GM12864 (cell line): ENCODE measurements at regions not wholly inside any gene's neighbourhood (a gene's known extent, or its start where the extent isn't known, plus 50 kb on each side); places are given as distances from the start of the nearest gene placed in this dataset.

Experiments used
- DNase-seq: peaks from one replicate; pipeline ENCODE4 v3.0.0-alpha.2; 2011; ENCODE audit warnings: low read depth
- H3K4me3 ChIP-seq: 2 replicates; pipeline ENCODE4 v1.5.1; 2011; ENCODE audit warnings: mild to moderate bottlenecking, low read depth, low read length, control low read depth
- CTCF ChIP-seq: IDR thresholded peaks from 2 replicates; pipeline ENCODE4 v1.5.1; 2011; ENCODE audit warnings: low read depth, mild to moderate bottlenecking, moderate library complexity, low read length, control low read depth, inconsistent platforms; ENCODE audit errors: missing control alignments

GRCh38 chr2:194104687-194105086 is 1552.3 kb upstream of the SLC39A10 start:
- no peak for TF ChIP-seq CTCF
- peak; percentile 82 for DNase-seq
- no peak overlapping the region for H3K4me3 ChIP-seq

GRCh38 chr2:194103941-194104659 is 1552.9 kb upstream of the SLC39A10 start:
- no peak overlapping the region for H3K4me3 ChIP-seq
- no peak for DNase-seq
- TF ChIP-seq CTCF = no peak

GRCh38 chr2:194102546-194102945 is 1554.5 kb upstream of the SLC39A10 start:
- no peak for DNase-seq
- TF ChIP-seq CTCF = no peak
- H3K4me3 ChIP-seq = no peak overlapping the region

DNA sequence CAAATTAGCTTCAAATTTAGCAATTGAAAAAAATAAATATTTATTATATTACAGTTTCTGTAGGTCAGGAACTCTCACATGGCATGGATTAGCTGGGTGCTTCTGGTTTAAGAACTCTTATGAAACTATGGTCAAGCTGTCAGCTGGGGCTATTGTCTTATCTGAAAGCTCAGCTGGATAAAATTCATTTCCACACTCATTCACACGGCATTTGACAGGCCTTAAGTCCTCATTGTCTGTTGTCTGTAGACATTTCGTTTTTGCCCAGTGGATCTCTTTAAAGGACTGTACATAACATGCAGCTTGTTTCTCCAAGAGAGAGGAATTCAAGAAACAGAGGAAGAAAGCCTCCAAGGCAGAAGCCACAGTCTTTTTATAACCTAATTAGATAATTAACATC is 1556.8 kb upstream of the SLC39A10 start:
- H3K4me3 ChIP-seq = no peak overlapping the region
- TF ChIP-seq CTCF = no peak
- DNase-seq = no peak

GRCh38 chr2:194096402-194096801 is 1560.6 kb upstream of the SLC39A10 start:
- no peak for DNase-seq
- no peak for TF ChIP-seq CTCF
- no peak overlapping the region for H3K4me3 ChIP-seq

GRCh38 chr2:194095359-194095758 is 1561.7 kb upstream of the SLC39A10 start:
- no peak for TF ChIP-seq CTCF
- DNase-seq = no peak
- H3K4me3 ChIP-seq = no peak overlapping the region

- DNase-seq = no peak
- no peak overlapping the region for H3K4me3 ChIP-seq
- TF ChIP-seq CTCF = no peak
Measured at GRCh38 chr2:194090251-194090905, 1566.6 kb upstream of the SLC39A10 start.
